Mucosa of descending colon (tissue), 3 donors: ENCODE measurements at regions not wholly inside any gene's neighbourhood (a gene's known extent, or its start where the extent isn't known, plus 50 kb on each side); places are given as distances from the start of the nearest gene placed in this dataset.

Experiments used
- ATAC-seq: fragments of 200-7000 bp; cut with Tn5 transposase; one replicate; pipeline ENCODE4 v1.9.1; 2020; ENCODE audit warnings: mild to moderate bottlenecking, moderate library complexity
- DNase-seq, 3 donors: peaks; one replicate each; pipeline ENCODE4 v3.0.0-alpha.2; 2020
- H3K36me3 ChIP-seq: fragments of 200-600 bp; one replicate; pipeline ENCODE4 v1.8.0; 2021; ENCODE audit warnings: low read depth, mild to moderate bottlenecking
- H3K4me1 ChIP-seq: fragments of 200-600 bp; one replicate; pipeline ENCODE4 v1.8.0; 2021; ENCODE audit warnings: low read depth, mild to moderate bottlenecking
- H3K4me3 ChIP-seq: fragments of 200-600 bp; one replicate; pipeline ENCODE4 v1.8.0; 2021; ENCODE audit warnings: mild to moderate bottlenecking
- H3K9me3 ChIP-seq: fragments of 200-600 bp; one replicate; pipeline ENCODE4 v1.8.0; 2021; ENCODE audit warnings: mild to moderate bottlenecking
- intact Hi-C, 2 donors: fragments of 100-400 bp; cut with DNase I in 1 of 2; cut with micrococcal nuclease in 1 of 2; formaldehyde crosslinking; loops; one replicate each; pipeline versions ENCODE4 v1.11.0 to v1.11.1; 2022; cut with DNase I, micrococcal nuclease
- TF ChIP-seq, protein P1 (sequence below): fragments of 200-600 bp; IDR thresholded peaks from one replicate; pipeline ENCODE4 v1.8.0; 2022; ENCODE audit warnings: antibody characterized with exemption, mild to moderate bottlenecking
- donor health status: DM: no; HTN: no; CAD: no; lungs with moderate emphysema.
- donor health status: DM: no; HTN: no; CAD: no.
- donor health status: DM: no; HTN: yes; CAD: no.

DNA sequence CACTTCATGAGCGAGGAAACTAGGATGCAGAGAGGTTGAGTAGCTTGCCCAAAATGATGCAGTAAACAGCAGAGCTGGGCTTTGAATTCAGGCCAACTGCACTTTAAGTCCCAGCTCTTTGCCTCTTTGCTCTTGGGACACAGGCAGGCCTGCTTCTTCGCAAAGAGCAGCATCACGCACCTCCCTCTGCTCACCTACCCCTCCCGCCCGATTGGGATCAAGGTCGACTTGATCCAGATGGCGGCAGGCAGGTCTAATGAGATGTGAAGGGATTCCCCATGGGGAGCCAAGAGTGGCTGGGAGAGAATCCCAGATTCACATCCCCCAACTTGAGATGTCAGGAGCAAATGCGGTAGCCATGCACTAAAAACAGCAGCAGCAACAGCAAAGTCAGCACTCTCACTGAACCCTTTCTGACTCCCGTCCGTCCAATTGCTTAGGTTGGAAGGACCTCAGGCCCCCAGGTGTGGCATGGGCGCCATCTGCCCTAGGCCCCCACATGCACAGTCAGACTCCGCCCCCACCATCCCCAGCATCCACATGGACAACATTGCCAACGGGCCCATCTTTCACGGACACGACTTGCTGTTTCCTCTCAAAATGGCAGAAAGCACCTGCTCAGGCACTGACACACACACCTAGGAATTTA, 84.3 kb upstream of the MAP4K4 start:
- intact Hi-C loops, result no loop called here
- H3K4me3 ChIP-seq, result no peak overlapping the region
- no peaks in the 10 kb centered on the region for H3K9me3 ChIP-seq
- no peak for DNase-seq
- no peaks in the 10 kb centered on the region for H3K4me1 ChIP-seq
- no peak for ATAC-seq
- TF ChIP-seq, protein P1, sequence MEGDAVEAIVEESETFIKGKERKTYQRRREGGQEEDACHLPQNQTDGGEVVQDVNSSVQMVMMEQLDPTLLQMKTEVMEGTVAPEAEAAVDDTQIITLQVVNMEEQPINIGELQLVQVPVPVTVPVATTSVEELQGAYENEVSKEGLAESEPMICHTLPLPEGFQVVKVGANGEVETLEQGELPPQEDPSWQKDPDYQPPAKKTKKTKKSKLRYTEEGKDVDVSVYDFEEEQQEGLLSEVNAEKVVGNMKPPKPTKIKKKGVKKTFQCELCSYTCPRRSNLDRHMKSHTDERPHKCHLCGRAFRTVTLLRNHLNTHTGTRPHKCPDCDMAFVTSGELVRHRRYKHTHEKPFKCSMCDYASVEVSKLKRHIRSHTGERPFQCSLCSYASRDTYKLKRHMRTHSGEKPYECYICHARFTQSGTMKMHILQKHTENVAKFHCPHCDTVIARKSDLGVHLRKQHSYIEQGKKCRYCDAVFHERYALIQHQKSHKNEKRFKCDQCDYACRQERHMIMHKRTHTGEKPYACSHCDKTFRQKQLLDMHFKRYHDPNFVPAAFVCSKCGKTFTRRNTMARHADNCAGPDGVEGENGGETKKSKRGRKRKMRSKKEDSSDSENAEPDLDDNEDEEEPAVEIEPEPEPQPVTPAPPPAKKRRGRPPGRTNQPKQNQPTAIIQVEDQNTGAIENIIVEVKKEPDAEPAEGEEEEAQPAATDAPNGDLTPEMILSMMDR, result no peak
- H3K36me3 ChIP-seq, result no peaks in the 10 kb centered on the region

DNA sequence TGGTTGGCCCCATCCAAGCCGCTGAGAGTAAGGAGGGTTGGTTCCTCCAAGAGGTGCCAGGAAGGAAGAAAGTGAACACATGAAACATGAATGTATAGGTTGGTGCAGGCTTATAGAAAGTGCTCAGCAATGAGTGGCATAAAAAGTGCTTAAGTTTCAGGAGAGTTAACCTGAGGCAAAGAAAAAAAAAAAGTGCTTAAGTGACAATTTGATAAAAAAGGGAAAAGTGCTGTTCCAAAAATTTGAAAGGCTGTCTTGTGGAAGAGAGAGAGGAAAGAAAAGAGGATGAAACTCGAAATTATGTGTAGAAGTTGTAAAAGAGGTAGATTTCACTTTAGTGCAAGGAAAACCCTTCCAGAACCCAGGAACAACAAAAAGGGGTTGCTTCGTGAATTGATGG, 85.5 kb upstream of the MAP4K4 start:
- DNase-seq (no peak), ATAC-seq (no peak)
- Histone ChIP-seq H3K4me3 (no peak overlapping the region), H3K36me3 (no peaks in the 10 kb centered on the region), H3K9me3 (no peaks in the 10 kb centered on the region), H3K4me1 (no peaks in the 10 kb centered on the region)
- TF ChIP-seq, protein P1, result no peak
- intact Hi-C loops, result no loop called here

DNA sequence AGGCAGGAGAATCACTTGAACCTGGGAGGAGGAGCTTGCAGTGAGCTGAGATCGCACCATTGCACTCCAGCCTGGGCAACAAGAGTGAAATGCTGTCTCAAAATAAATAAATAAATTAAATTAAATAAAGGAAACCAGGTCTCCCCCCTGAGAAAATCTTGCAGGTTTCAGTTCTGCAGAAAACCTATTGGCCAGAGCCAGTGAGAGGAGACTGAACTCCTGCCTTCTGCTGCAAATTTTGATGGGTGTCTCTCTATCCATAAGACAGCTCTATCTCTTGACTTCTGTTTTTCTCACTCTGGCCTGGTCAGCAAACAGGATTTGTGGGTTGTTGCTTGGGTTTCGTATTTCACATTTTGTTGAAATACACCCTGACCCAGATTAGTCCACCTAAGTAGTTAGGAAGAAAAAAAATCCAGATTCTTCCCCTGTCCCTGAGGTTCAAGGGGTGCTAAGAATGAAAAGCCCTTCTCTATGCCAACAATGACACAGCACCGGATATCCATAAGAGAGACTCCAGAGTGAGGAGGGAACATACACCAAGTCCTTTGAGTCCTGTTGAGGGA, 86.7 kb upstream of the MAP4K4 start:
- Histone ChIP-seq H3K9me3 (no peaks in the 10 kb centered on the region), H3K36me3 (no peaks in the 10 kb centered on the region), H3K4me3 (no peak overlapping the region), H3K4me1 (no peaks in the 10 kb centered on the region)
- DNase-seq (no peak), ATAC-seq (no peak)
- intact Hi-C loops, result no loop called here
- TF ChIP-seq, protein P1, result no peak

DNA sequence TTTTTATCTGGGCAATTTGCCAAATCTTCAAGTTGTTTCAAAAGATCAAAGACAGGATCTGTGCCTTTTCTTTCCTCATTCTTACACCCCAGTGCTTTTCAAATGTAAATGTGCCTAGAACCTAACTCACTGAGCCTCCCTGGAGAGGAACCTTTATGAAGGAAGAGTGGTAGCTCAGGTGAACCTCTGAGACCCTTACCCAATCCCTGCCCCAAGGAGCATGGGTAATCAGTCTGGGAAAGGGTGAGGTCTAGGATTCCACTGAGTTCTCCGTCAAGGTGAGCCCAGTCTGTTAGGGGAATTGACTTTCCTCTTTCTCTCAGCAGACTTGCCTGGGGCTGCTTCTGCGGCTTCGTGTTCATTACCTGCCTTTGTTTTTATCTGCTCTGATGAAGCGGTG, 88.1 kb upstream of the MAP4K4 start:
- no peak for DNase-seq
- no peak for ATAC-seq
- no peaks in the 10 kb centered on the region for H3K4me1 ChIP-seq
- no peak overlapping the region for H3K4me3 ChIP-seq
- H3K9me3 ChIP-seq, result no peaks in the 10 kb centered on the region
- H3K36me3 ChIP-seq, result no peaks in the 10 kb centered on the region
- intact Hi-C loops, result no loop called here
- TF ChIP-seq, protein P1, result no peak

DNA sequence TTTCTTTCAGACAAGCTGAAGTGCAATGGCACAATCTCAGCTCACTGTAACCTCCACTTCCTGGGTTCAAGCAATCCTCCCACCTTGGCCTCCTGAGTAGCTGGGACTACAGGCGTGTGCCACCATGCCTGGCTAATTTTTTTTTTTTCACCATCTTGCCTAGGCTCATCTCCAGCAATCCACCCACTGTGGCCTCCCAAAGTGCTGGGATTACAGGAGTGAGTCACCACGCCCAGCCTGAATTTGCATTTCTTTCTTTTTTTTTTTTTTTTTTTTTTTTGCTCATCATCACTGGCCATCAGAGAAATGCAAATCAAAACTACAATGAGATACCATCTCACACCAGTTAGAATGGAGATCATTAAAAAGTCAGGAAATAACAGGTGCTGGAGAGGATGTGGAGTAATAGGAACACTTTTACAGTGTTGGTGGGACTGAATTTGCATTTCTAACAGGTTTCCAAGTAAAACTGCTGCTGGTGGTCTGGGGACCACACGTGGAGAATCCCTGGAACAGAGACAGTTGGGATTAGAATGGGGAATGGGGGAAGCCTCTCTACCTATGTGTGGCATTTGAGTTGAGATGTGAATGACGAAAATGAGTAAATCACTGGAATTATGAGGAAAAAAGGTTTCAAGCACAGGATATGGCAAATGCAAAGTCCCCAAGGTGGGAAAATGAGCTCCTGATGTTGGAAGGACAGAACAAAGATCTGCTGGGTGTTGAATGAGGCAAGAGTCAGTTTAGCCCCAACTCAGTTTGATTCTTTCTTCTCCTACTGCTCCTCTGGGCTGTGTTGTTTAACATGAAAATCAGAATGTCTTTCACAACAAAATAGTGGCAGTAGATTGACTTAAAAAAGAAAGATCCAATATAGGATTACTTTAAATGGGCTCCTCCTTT, 88.8 kb upstream of the MAP4K4 start:
- H3K4me1 ChIP-seq, result no peaks in the 10 kb centered on the region
- no peak for ATAC-seq
- H3K4me3 ChIP-seq, result no peak overlapping the region
- intact Hi-C loops, result no loop called here
- no peaks in the 10 kb centered on the region for H3K9me3 ChIP-seq
- no peaks in the 10 kb centered on the region for H3K36me3 ChIP-seq
- TF ChIP-seq, protein P1, result no peak
- no peak for DNase-seq
